GM21360 (cell line): ENCODE measurements at regions not wholly inside any gene's neighbourhood (a gene's known extent, or its start where the extent isn't known, plus 50 kb on each side); places are given as distances from the start of the nearest gene placed in this dataset.

ENCODE experiments used
- ATAC-seq: cut with Tn5 transposase; IDR thresholded peaks from one replicate; pipeline ENCODE4 v1.9.1; 2021; ENCODE audit warnings: mild to moderate bottlenecking, moderate library complexity; ENCODE audit not compliant: unreplicated experiment

GRCh38 chr5:126093041-126093440, 330.2 kb upstream of the GRAMD2B start:
- no peak for ATAC-seq

GRCh38 chr5:126093718-126094117, 329.5 kb upstream of the GRAMD2B start:
- ATAC-seq = no peak

GRCh38 chr5:126094991-126095390, 328.2 kb upstream of the GRAMD2B start:
- ATAC-seq = no peak

GRCh38 chr5:126096442-126097006, 326.7 kb upstream of the GRAMD2B start:
- no peak for ATAC-seq

- ATAC-seq = no peak
Observed at GRCh38 chr5:126097876-126098275, 325.3 kb upstream of the GRAMD2B start.

GRCh38 chr5:126098330-126099017, 324.7 kb upstream of the GRAMD2B start:
- no peak for ATAC-seq

GRCh38 chr5:126099077-126099476, 324.1 kb upstream of the GRAMD2B start:
- ATAC-seq = no peak

GRCh38 chr5:126100767-126101166, 322.4 kb upstream of the GRAMD2B start:
- ATAC-seq = no peak

- ATAC-seq = no peak
Observed at GRCh38 chr5:126101901-126102300, 321.3 kb upstream of the GRAMD2B start.

GRCh38 chr5:126103050-126103449, 320.2 kb upstream of the GRAMD2B start:
- ATAC-seq = no peak

GRCh38 chr5:126103868-126104267, 319.3 kb upstream of the GRAMD2B start:
- ATAC-seq = no peak

- ATAC-seq = no peak
Observed at GRCh38 chr5:126104341-126104740, 318.9 kb upstream of the GRAMD2B start.

- ATAC-seq = no peak
Observed at GRCh38 chr5:126104951-126105350, 318.3 kb upstream of the GRAMD2B start.

GRCh38 chr5:126106029-126106428, 317.2 kb upstream of the GRAMD2B start:
- ATAC-seq = no peak

- ATAC-seq = no peak
Observed at GRCh38 chr5:126107381-126107780, 315.8 kb upstream of the GRAMD2B start.

- no peak for ATAC-seq
Observed at GRCh38 chr5:126108470-126108869, 314.7 kb upstream of the GRAMD2B start.

GRCh38 chr5:126115059-126115629, 308.1 kb upstream of the GRAMD2B start:
- ATAC-seq = no peak

- no peak for ATAC-seq
Observed at GRCh38 chr5:126117044-126117443, 306.2 kb upstream of the GRAMD2B start.

GRCh38 chr5:126119887-126120442, 303.2 kb upstream of the GRAMD2B start:
- ATAC-seq = no peak

GRCh38 chr5:126120939-126121338, 302.3 kb upstream of the GRAMD2B start:
- ATAC-seq = no peak

- no peak for ATAC-seq
Observed at GRCh38 chr5:126122942-126123341, 300.3 kb upstream of the GRAMD2B start.

GRCh38 chr5:126124706-126125345, 298.4 kb upstream of the GRAMD2B start:
- no peak for ATAC-seq
